NT2/D1 (cell line): ENCODE measurements at regions not wholly inside any gene's neighbourhood (a gene's known extent, or its start where the extent isn't known, plus 50 kb on each side); places are given as distances from the start of the nearest gene placed in this dataset.

Source experiments
- YY1 ChIP-seq: IDR thresholded peaks from 2 replicates; pipeline ENCODE4 v1.6.1; 2011; ENCODE audit not compliant: insufficient read length, insufficient read depth
- ZNF274 ChIP-seq: IDR thresholded peaks from 2 replicates; pipeline ENCODE4 v1.6.1; 2011; ENCODE audit warnings: mild to moderate bottlenecking, low read depth, low read length

GRCh38 chr9:115367321-115367720 is 249.4 kb upstream of the TNC start:
- TF ChIP-seq ZNF274 (no peak), YY1 (no peak)
